Stimulated activated CD4-positive, alpha-beta T cell treated with anti-CD3 and anti-CD28 coated beads, Interleukin-4, amount 100 ng/mL, for 4 hours (primary cell): ENCODE measurements at regions not wholly inside any gene's neighbourhood (a gene's known extent, or its start where the extent isn't known, plus 50 kb on each side); places are given as distances from the start of the nearest gene placed in this dataset.

ENCODE experiments used
- DNase-seq, 2 experiments: peaks; one replicate each; pipeline ENCODE4 v3.0.0-alpha.2; 2020

- no peak for DNase-seq
Observed at GRCh38 chr6:6843777-6844176, 255.3 kb downstream of the LY86 start.

- no peak for DNase-seq
Observed at GRCh38 chr6:6844530-6844929, 256.0 kb downstream of the LY86 start.

- DNase-seq, result no peak
Observed at GRCh38 chr6:6845603-6846002, 257.1 kb downstream of the LY86 start.

GRCh38 chr6:6847591-6847990, 259.1 kb downstream of the LY86 start:
- no peak for DNase-seq

- no peak for DNase-seq
Observed at GRCh38 chr6:6851059-6851948, 256.5 kb upstream of the RREB1 start.

- no peak for DNase-seq
Observed at GRCh38 chr6:6851949-6852261, 255.9 kb upstream of the RREB1 start.

- DNase-seq, result peak; percentile 38 to 74
Observed at GRCh38 chr6:6856538-6857523, 250.9 kb upstream of the RREB1 start.

- no peak for DNase-seq
Observed at GRCh38 chr6:6857528-6857927, 250.2 kb upstream of the RREB1 start.

GRCh38 chr6:6858533-6858982, 249.2 kb upstream of the RREB1 start:
- DNase-seq, result no peak

GRCh38 chr6:6859105-6859504, 248.7 kb upstream of the RREB1 start:
- no peak for DNase-seq

- DNase-seq, result no peak
Observed at GRCh38 chr6:6859722-6860121, 248.0 kb upstream of the RREB1 start.

- no peak for DNase-seq
Observed at GRCh38 chr6:6860863-6861262, 246.9 kb upstream of the RREB1 start.

- no peak for DNase-seq
Observed at GRCh38 chr6:6861351-6861894, 246.3 kb upstream of the RREB1 start.

GRCh38 chr6:6861995-6862394, 245.8 kb upstream of the RREB1 start:
- DNase-seq, result no peak

GRCh38 chr6:6863970-6864639, 243.7 kb upstream of the RREB1 start:
- no peak for DNase-seq

GRCh38 chr6:6865611-6866010, 242.2 kb upstream of the RREB1 start:
- no peak for DNase-seq

- DNase-seq, result no peak
Observed at GRCh38 chr6:6866656-6867403, 240.9 kb upstream of the RREB1 start.

GRCh38 chr6:6867404-6867799, 240.4 kb upstream of the RREB1 start:
- DNase-seq, result no peak

- DNase-seq, result no peak
Observed at GRCh38 chr6:6869094-6869493, 238.7 kb upstream of the RREB1 start.

GRCh38 chr6:6870921-6871320, 236.8 kb upstream of the RREB1 start:
- DNase-seq, result no peak

GRCh38 chr6:6872459-6873344, 235.1 kb upstream of the RREB1 start:
- DNase-seq, result no peak
